ENCODE measurements at regions not wholly inside any gene's neighbourhood (a gene's known extent, or its start where the extent isn't known, plus 50 kb on each side); places are given as distances from the start of the nearest gene placed in this dataset.

- TF ChIP-seq CTCF (conservative IDR thresholded peaks at IDR 0.05; ENCODE audit: low read length) (no peak), EZH2phosphoT487 (IDR thresholded peaks at IDR 0.05; ENCODE audit: borderline replicate concordance) (no peak)
These were observed 206.1 kb downstream of the TFCP2L1 start for GRCh38 chr2:121078899-121079298.
